Neural progenitor cell (in vitro differentiated cells): ENCODE measurements at regions not wholly inside any gene's neighbourhood (a gene's known extent, or its start where the extent isn't known, plus 50 kb on each side); places are given as distances from the start of the nearest gene placed in this dataset.
A peak's percentile ranks its signal among the peaks of the same experiment; 100 is the strongest.

Experiments
- DNase-seq: peaks from one replicate; pipeline ENCODE4 v3.0.0-alpha.2; 2016; ENCODE audit warnings: low spot score
- H2AFZ ChIP-seq: fragments of 200-600 bp; sonication (generic); replicated peaks from 2 replicates; pipeline ENCODE4 v1.6.1; 2016; ENCODE audit warnings: antibody characterized with exemption
- H3F3A ChIP-seq: fragments of 200-600 bp; sonication (generic); 2 replicates; pipeline ENCODE4 v1.6.1; 2016; ENCODE audit warnings: antibody characterized with exemption, low read depth
- H3K27ac ChIP-seq: fragments of 200-600 bp; sonication (generic); 2 replicates; pipeline ENCODE4 v1.5.1; 2016; ENCODE audit warnings: mild to moderate bottlenecking
- H3K27me3 ChIP-seq: fragments of 200-600 bp; sonication (generic); 2 replicates; pipeline ENCODE4 v1.6.1; 2016; ENCODE audit warnings: mild to moderate bottlenecking, moderate library complexity
- H3K36me3 ChIP-seq: fragments of 200-600 bp; sonication (generic); 2 replicates; pipeline ENCODE4 v1.5.1; 2016
- H3K4me1 ChIP-seq: fragments of 200-600 bp; sonication (generic); 2 replicates; pipeline ENCODE4 v1.6.1; 2016; ENCODE audit warnings: mixed run types
- H3K4me2 ChIP-seq: fragments of 200-600 bp; sonication (generic); 2 replicates; pipeline ENCODE4 v1.6.1; 2016
- H3K4me3 ChIP-seq: fragments of 200-600 bp; sonication (generic); 2 replicates; pipeline ENCODE4 v1.5.1; 2016
- H3K79me2 ChIP-seq: fragments of 200-600 bp; sonication (generic); 2 replicates; pipeline ENCODE4 v1.6.1; 2016; ENCODE audit warnings: low read depth
- H3K9ac ChIP-seq: fragments of 200-600 bp; sonication (generic); 2 replicates; pipeline ENCODE4 v1.6.1; 2016
- H3K9me3 ChIP-seq: fragments of 200-600 bp; sonication (generic); 2 replicates; pipeline ENCODE4 v1.5.1; 2016; ENCODE audit warnings: low read depth
- H4K20me1 ChIP-seq: fragments of 200-600 bp; sonication (generic); 2 replicates; pipeline ENCODE4 v1.6.1; 2016; ENCODE audit warnings: low read depth
- H3K27ac Mint-ChIP-seq: 3 replicates; pipeline ENCODE4 v1.8.0; 2021; ENCODE audit warnings: mixed read lengths
- H3K27me3 Mint-ChIP-seq: 2 replicates; pipeline ENCODE4 v1.8.0; 2022; ENCODE audit warnings: low read depth, mild to moderate bottlenecking, inconsistent platforms, moderate library complexity, mixed read lengths; ENCODE audit not compliant: insufficient read depth
- H3K36me3 Mint-ChIP-seq: 3 replicates; pipeline ENCODE4 v1.8.0; 2021; ENCODE audit warnings: mixed read lengths
- H3K4me1 Mint-ChIP-seq: 3 replicates; pipeline ENCODE4 v1.8.0; 2021; ENCODE audit warnings: mixed read lengths
- H3K4me3 Mint-ChIP-seq: 3 replicates; pipeline ENCODE4 v1.8.0; 2021; ENCODE audit warnings: mild to moderate bottlenecking, moderate library complexity, mixed read lengths
- H3K9me3 Mint-ChIP-seq: 3 replicates; pipeline ENCODE4 v1.8.0; 2020; ENCODE audit warnings: mixed read lengths
- EZH2 ChIP-seq: fragments of 200-600 bp; sonication (generic); IDR thresholded peaks from 2 replicates; pipeline ENCODE4 v1.6.1; 2017; ENCODE audit warnings: antibody characterized with exemption, mild to moderate bottlenecking, moderate library complexity
- EZH2phosphoT487 ChIP-seq: fragments of 200-600 bp; sonication (generic); IDR thresholded peaks from 2 replicates; pipeline ENCODE4 v1.6.1; 2017; ENCODE audit warnings: antibody characterized with exemption
- TF ChIP-seq, protein P1 (sequence below): fragments of 200-600 bp; sonication (generic); IDR thresholded peaks from 2 replicates; pipeline ENCODE4 v1.5.1; 2017; ENCODE audit warnings: antibody characterized with exemption, mild to moderate bottlenecking

DNA sequence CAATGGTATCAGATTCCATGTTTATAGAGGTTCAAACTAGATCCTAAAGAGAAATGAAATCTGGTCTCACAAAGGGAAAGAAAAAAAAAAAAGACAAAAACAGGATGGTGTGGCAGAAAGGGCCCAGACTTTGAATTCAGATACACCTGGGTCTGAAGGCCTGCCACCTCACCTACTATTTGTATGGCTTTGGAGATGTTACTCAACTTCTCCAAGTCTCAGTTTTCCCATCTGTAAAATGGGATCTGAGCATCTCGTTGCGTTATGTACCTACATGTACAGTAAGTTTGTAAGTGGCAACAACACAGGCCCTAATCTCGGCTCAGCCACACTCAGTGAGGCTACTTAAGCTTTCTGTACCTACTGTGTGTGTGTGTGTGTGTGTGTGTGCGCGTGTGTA is 147.5 kb upstream of the FGGY start:
- H3K4me1 Mint-ChIP-seq: peaks cover 33% of the 10 kb centered on the region
- no peaks in the 10 kb centered on the region for H3K9me3 Mint-ChIP-seq

GRCh38 chr1:59150577-59151386 is 146.1 kb upstream of the FGGY start:
- Histone ChIP-seq H3K79me2 (no peaks in the 10 kb centered on the region), H3K9me3 (no peaks in the 10 kb centered on the region), H3K36me3 (no peaks in the 10 kb centered on the region), H4K20me1 (no peaks in the 10 kb centered on the region), H3K27ac (no peak overlapping the region), H2AFZ (peak overlapping the region; percentile 12), H3K4me3 (no peak overlapping the region), H3K4me2 (no peak overlapping the region), H3K27me3 (peaks cover 23% of the 10 kb centered on the region), H3K9ac (no peak overlapping the region), H3K4me1 (no peaks in the 10 kb centered on the region), H3F3A (peaks cover 13% of the 10 kb centered on the region)
- Mint-ChIP-seq H3K36me3 (no peaks in the 10 kb centered on the region), H3K4me3 (no peak overlapping the region), H3K27ac (peak overlapping the region; percentile 42), H3K9me3 (no peaks in the 10 kb centered on the region), H3K27me3 (peaks cover 11% of the 10 kb centered on the region), H3K4me1 (peaks cover 34% of the 10 kb centered on the region)
- TF ChIP-seq, protein P1, sequence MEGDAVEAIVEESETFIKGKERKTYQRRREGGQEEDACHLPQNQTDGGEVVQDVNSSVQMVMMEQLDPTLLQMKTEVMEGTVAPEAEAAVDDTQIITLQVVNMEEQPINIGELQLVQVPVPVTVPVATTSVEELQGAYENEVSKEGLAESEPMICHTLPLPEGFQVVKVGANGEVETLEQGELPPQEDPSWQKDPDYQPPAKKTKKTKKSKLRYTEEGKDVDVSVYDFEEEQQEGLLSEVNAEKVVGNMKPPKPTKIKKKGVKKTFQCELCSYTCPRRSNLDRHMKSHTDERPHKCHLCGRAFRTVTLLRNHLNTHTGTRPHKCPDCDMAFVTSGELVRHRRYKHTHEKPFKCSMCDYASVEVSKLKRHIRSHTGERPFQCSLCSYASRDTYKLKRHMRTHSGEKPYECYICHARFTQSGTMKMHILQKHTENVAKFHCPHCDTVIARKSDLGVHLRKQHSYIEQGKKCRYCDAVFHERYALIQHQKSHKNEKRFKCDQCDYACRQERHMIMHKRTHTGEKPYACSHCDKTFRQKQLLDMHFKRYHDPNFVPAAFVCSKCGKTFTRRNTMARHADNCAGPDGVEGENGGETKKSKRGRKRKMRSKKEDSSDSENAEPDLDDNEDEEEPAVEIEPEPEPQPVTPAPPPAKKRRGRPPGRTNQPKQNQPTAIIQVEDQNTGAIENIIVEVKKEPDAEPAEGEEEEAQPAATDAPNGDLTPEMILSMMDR: no peak
- TF ChIP-seq EZH2 (no peak), EZH2phosphoT487 (no peak)
- DNase-seq: no peak

More for the DNA sequence above, 147.5 kb upstream of the FGGY start:
- DNase-seq: no peak
- H3K36me3 ChIP-seq: no peaks in the 10 kb centered on the region
- H3K27ac ChIP-seq: no peak overlapping the region
- no peaks in the 10 kb centered on the region for H3K9me3 ChIP-seq
- no peaks in the 10 kb centered on the region for H3K4me1 ChIP-seq
- H3K27me3 ChIP-seq: peaks cover 25% of the 10 kb centered on the region
- H3K4me2 ChIP-seq: no peak overlapping the region
- H2AFZ ChIP-seq: no peak overlapping the region
- Mint-ChIP-seq H3K4me3 (no peak overlapping the region), H3K27ac (no peak overlapping the region), H3K27me3 (peaks cover 11% of the 10 kb centered on the region), H3K36me3 (no peaks in the 10 kb centered on the region)
- no peak overlapping the region for H3K4me3 ChIP-seq
- no peaks in the 10 kb centered on the region for H4K20me1 ChIP-seq
- H3K9ac ChIP-seq: no peak overlapping the region
- TF ChIP-seq EZH2phosphoT487: no peak
- TF ChIP-seq EZH2: no peak
- TF ChIP-seq, protein P1: no peak
- H3F3A ChIP-seq: peaks cover 14% of the 10 kb centered on the region
- H3K79me2 ChIP-seq: no peaks in the 10 kb centered on the region

- peaks cover 1% of the 10 kb centered on the region for H3K4me1 ChIP-seq
- H4K20me1 ChIP-seq: no peaks in the 10 kb centered on the region
- H3K27ac ChIP-seq: no peak overlapping the region
- Mint-ChIP-seq H3K27ac (no peak overlapping the region), H3K27me3 (peaks cover 9% of the 10 kb centered on the region), H3K4me1 (peaks cover 40% of the 10 kb centered on the region), H3K36me3 (no peaks in the 10 kb centered on the region), H3K9me3 (no peaks in the 10 kb centered on the region), H3K4me3 (no peak overlapping the region)
- H3F3A ChIP-seq: peaks cover 8% of the 10 kb centered on the region
- no peaks in the 10 kb centered on the region for H3K36me3 ChIP-seq
- H2AFZ ChIP-seq: peak overlapping the region; percentile 12
- no peak overlapping the region for H3K4me3 ChIP-seq
- no peaks in the 10 kb centered on the region for H3K79me2 ChIP-seq
- TF ChIP-seq EZH2 (no peak), EZH2phosphoT487 (no peak)
- TF ChIP-seq, protein P1: no peak
- H3K9ac ChIP-seq: no peak overlapping the region
- no peaks in the 10 kb centered on the region for H3K9me3 ChIP-seq
- H3K27me3 ChIP-seq: peaks cover 17% of the 10 kb centered on the region
- H3K4me2 ChIP-seq: no peak overlapping the region
- no peak for DNase-seq
Observed at GRCh38 chr1:59151387-59151761, 145.5 kb upstream of the FGGY start.
